Activated naive CD4-positive, alpha-beta T cell treated with Interleukin-2 at 50 U/mL for 16 hours (primary cell): ENCODE measurements at regions not wholly inside any gene's neighbourhood (a gene's known extent, or its start where the extent isn't known, plus 50 kb on each side); places are given as distances from the start of the nearest gene placed in this dataset.

ENCODE experiments used
- DNase-seq: peaks from one replicate; pipeline ENCODE4 v3.0.0-alpha.2; 2020

- no peak for DNase-seq
Measured at GRCh38 chr3:181052256-181052655, 62.7 kb upstream of the DNAJC19 start.

- no peak for DNase-seq
Measured at GRCh38 chr3:181050738-181051137, 61.2 kb upstream of the DNAJC19 start.

- no peak for DNase-seq
Measured at GRCh38 chr3:181040030-181040429, 50.5 kb upstream of the DNAJC19 start.
